CMK (cell line): ENCODE measurements at regions not wholly inside any gene's neighbourhood (a gene's known extent, or its start where the extent isn't known, plus 50 kb on each side); places are given as distances from the start of the nearest gene placed in this dataset.
"Not testable (repeated sequence)": the region's sequence is repeated elsewhere in the genome, so short reads cannot be mapped to it uniquely, and the experiment has no call there.

Experiments used
- DNase-seq: peaks from one replicate; pipeline ENCODE4 v3.0.0-alpha.2; 2010; ENCODE audit warnings: low read depth

DNA sequence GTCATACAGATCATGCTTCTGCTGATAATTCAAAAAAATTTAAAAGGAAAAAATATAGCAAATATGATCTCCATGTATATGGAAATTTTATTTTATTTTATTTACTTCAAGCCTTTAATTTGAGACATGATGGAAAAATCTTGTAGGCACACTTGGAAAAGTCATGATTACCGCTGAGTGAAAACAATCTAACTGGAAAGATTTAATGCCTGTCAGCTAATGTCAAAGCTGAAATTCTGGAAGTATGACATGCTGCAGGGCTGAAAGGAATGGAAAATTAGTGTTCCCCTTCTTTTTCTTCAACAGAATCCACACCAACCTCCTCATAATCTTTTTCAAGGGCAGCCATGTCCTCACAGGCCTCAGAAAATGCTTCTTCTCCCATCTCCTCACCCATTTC is 58.2 kb downstream of the RPRM start:
- DNase-seq = no peak

DNA sequence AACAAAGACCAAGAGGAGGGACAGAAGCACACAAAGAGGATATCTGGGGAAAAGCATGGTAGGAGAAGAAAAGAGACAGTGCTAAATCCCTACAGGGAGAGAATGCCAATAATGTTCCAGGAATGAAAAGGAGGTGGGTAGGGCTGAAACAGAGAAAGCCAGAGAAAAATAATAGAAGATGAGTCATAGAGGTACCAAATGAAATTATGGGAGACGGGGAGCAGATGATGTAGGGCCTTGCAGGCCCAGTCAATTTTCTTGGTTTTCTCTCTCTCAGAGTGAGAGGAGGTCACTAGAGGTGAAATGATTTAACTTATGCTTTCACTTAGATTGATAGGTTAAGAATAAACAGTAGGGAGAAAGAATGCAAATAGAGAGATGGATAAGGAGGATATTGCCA is 61.5 kb downstream of the RPRM start:
- no peak for DNase-seq

DNA sequence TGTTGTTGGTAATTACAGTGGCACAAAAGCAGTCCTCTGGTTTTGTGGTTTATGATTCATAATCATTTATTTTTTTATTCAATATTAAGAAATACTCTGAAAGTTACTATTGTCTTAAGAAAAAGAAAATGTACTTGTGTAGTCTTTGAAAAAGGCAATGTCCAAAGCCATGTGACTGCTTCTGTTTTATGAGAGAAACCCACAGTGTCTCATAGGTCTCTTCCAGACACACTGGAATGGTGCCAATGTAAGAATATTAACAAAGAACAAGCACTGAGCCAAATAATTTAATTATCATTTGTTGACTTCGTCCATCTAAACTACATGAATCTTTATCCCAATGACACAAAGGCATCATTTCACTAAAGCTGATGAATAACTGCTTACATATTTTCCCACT is 62.5 kb downstream of the RPRM start:
- DNase-seq = no peak

DNA sequence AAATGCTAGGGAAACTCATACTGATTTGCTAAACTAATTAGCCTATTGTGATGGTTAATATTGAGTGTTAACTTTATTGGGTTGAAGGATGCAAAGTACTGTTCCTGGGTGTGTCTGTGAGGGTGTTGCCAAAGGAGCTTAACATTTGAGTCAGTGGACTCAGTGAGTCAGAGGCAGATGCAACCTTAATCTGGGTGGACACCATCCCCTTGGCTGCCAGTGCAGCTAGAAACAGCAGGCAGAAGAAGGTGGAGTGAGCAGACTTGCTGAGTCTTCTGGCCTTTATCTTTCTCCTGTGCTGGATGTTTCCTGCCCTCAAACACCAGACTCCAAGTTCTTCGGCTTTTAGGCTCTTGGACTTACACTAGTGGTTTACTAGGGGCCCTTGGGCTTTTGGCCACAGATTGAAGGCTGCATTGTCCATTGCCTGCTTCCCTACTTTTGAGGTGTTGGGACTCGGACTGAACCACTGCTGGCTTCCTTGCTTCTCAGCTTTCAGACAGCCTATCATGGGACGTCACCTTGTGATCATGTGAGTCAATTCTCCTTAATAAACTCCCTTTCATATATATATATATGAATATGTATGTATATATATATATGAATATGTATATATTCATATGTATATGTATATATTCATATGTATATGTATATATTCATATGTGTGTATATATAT is 69.7 kb downstream of the RPRM start:
- no peak for DNase-seq

GRCh38 chr2:153405196-153405595 is 73.4 kb downstream of the RPRM start:
- no peak for DNase-seq

DNA sequence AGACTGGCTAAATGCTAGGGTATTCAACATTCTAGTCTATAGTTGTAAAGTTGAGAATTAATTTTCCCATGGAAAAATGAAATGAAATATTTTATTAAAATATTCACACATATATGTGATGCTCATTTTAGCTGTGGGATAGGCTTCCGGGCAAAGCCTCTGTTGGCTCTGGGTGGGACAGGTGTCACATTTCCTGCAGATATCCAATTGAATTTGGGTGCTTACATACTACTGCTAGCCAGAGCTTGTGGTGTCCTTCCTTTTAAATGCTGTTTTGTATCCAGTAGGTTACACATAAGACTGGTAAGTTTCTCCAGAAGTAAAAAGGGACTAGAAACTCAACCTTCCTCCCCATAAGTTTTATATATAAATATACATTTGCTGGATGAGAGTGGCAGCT is 73.8 kb downstream of the RPRM start:
- no peak for DNase-seq

DNA sequence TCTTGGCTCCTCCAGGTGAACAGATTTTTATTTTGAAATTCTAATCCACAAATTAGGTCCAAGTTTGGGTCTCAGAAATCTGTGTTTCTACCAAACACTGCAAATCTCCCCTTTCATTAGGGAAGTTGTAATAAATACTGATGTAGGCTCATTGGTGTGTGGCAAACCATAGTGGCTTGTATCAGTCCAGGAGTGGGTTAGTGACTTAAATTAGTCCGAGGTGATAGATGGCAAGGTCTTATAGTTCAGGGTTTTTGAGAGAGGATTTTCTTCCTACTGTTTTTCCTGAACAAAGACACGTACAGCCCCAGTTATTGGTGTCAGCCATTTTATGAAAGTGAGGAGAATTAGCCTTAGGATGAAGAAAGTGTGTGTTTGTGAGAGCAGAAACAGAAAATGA is 74.6 kb downstream of the RPRM start:
- DNase-seq = no peak

DNA sequence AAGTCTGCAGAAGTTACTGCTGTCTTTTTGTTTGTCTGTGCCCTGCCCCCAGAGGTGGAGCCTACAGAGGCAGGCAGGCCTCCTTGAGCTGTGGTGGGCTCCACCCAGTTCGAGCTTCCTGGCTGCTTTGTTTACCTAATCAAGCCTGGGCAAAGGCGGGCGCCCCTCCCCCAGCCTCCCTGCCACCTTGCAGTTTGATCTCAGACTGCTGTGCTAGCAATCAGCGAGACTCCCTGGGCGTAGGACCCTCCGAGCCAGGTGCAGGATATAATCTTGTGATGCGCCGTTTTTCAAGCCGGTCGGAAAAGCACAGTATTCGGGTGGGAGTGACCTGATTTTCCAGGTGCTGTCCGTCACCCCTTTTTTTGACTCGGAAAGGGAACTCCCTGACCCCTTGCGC is 75.2 kb downstream of the RPRM start:
- DNase-seq = not testable (repeated sequence)

DNA sequence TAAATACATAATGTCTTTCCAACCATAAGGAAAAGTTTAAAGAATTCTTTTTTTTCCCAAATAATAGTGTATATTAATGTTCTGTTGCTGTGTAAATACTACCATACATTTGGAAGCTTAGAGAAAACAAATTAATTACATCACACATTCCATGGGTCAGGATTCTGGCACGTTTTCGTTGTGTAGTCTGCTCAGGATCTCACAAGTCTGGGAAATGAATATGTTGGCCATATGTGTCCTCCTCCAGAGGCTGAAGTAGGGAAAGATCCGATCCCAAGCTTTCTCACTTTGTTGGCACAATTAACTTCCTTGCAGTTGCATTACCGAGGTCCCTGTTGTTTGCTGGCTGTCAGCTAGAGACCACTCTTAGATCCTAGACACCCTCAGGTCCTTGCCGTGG is 83.9 kb downstream of the RPRM start:
- no peak for DNase-seq

DNA sequence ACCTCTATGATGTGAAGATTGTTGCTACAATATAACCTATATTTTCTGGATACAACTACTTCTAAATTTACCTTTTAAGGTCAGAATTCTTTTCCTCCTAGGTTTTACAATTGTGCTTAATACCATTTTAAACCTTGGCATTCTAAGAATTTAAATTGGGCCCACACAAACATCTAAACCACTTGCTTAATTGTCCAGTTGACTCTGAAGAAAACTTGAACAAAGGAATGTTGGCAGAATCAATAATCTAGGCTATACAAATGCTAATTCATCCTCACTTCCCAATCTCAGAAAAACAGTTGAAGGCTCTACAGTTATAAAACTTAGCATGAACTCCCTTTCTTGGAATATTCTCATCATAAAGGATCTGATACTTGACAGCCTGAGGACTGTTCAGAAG is 84.3 kb downstream of the RPRM start:
- DNase-seq = no peak

- no peak for DNase-seq
These were observed 85.0 kb downstream of the RPRM start for GRCh38 chr2:153393518-153393917.

DNA sequence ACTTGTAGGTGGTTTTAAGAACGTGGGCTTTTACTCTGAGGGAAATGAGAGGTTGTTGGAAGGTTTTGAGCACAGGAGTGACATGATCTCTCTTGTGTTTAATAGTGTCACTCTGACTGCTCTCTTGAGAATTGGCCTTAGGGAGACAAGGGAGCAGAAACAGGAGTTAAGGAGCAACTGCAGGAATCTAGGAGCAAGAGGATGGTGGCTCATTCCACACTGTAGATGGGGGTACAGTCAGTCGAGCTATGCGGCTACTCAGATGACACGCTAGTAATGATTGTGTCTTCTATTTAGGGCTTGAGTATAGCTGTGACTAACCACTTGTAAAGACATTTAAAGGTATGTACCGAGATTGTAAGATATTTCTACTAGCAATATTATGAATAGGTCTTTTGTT is 87.4 kb downstream of the RPRM start:
- DNase-seq = no peak

GRCh38 chr2:153388246-153388645 is 90.3 kb downstream of the RPRM start:
- DNase-seq = no peak

- DNase-seq = no peak
These were observed 91.4 kb downstream of the RPRM start for GRCh38 chr2:153387203-153387602.

DNA sequence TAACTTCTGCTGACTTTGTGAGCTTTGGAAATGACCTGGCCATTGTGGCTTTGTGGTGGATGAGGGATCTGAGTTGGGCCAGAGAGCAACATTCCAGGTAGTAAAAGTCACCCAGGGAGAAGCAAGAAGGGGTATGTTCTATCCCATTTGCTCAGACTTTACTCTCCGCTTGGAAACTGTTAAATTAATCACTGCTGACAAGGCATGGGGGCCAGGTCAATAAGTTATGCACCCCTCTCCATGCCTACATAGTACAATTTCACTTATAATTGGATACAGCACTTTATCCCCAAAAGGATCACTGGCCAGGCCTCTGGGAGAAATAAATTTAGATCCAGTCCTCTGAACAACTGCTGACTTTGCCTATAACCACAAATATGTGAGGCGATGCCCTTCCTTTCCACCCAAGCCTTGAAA is 92.1 kb downstream of the RPRM start:
- DNase-seq = no peak

DNA sequence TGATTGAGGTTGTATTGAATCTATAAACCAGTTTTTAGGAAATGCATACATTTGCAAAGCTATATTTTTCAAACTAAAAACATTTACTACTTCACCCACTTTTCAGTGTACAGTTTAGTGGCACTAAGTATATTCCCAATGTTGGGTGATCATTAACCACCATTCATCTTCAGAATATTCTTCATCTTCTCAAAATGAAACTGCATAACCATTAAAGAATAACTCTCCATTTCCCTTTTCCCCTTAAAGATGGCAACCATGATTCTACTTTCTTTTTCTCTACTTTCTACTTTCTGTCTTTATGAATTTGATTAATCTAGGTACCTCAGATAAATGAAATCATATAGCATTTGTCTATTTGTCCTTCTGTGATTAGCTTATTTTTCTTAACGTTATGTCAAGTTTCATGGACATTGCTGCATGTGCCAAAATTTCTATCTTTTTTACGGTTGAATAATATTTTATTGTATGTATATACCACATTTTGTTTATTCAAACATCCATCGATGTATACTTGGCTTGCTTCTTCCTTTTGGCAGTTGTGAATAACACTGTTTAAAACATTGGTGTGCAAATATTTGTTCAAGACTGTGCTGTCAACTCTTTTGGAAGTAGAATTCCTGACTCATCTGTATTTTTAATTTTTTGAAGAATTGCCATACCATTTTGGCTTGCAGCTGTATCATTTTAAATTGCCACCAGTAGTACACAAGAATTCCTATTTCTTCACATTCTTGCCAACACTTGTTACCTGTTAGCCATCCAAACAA is 104.9 kb downstream of the RPRM start:
- no peak for DNase-seq

DNA sequence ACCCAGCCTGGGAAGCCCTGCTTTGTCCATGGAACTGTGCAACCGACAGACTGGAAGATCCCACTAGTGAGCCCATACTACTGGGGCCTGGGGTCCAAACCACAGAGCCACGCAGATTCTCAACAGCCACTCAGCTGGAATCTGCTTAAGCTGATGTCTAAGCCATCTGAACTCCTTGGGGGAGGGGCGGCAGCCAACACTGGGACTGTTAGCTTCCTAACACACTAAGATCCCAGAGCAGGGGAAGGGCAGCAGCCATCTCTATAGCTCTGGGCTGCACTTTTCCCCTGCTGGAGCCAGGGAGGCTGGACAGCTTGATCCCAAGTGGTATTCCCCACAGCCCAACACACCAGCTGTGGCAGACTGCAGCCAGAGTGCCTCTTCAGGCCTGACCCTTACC is 118.3 kb downstream of the RPRM start:
- no peak for DNase-seq

DNA sequence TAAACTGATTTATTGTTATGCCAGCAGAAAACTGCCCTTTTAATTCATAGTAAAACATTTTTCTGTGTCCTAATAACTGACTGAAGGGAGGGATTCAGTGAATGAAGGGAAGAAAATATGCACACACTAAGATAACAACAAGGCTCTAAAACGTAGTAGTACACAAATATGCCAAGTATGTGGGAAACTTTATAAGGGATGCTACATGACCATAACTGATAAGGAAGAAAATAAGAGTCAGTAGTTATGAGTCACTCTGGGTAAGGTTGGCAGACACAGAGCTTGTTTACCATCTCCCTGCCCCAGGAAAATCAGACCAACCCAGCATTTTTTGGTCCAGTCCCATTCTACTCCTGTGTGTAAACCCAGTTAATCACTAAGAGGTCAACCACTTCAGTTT is 124.2 kb downstream of the RPRM start:
- DNase-seq = no peak

DNA sequence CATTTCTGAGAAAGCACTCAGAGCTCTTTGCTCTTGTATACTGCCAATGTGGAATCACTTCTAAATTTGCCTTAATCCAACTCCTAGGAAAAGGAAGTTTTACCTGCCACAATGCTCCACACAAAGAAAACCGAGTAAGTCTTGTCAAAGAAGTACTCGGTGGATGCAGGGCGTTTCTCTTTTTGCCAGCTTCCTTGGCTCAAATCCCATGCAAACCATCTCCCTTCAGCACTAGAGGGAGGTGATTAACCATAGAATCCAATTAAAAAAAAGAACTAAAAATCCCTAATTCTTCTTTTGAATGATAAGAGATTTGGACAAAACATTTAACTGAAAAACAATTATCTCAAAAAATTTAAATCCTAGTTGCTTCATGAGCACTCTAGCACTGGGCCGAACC is 129.0 kb downstream of the RPRM start:
- no peak for DNase-seq

- no peak for DNase-seq
These were observed 130.6 kb downstream of the RPRM start for GRCh38 chr2:153347818-153348495.

DNA sequence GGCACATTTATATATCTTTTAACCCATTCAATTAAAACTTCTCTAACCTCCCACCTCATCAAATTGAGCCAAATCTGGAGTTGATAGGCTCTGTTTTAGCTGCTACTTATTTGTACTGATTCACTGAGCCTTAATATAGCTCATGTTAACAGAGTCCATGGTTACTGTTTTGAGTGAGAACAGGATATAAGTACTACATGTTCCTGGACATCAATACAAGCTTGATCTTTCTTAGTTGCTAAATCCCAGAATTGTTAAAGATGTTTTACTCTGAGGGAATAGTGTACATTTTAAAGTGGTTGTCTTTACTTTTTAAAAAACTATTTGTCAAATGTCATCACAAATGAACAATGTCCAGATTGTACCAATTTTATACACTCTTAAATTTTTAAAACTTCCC is 157.7 kb downstream of the RPRM start:
- DNase-seq = no peak

DNA sequence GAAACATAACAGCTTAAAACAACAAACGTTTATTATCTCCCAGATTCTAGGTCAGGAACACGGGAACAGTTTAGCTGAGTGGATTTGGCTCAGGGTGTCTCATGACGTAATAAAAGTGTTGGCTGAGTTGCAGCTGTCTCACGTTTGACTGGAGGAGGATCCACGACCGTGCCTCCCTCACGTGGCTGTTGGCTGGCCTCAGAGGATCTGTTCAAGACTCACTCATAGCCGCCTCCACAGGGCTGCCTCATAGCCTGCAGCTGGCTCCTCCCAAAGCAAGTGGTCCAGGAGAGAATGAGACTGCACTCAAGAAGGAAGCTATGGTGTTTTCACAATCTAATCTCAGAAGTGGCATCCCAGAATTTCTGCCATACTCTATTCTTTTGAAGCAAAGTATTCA is 167.1 kb downstream of the RPRM start:
- no peak for DNase-seq

DNA sequence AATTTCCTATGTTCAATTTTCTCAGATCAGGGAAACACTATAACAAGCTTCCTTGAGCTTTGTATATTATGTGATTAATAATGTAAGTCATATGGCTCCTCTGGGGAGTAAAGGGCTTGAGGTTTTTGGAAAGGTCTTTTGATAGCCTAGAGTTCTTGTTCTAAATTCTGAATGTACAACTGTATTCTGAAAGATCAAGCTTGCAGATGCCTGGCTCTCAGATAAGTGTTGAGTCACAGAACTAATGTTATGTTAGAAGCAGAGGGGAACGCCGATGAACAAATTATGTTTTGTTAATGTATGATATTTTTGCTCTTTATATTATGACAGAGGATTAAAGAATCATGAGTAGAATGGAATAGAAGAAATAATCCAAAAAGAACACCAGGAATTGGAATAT is 170.1 kb downstream of the RPRM start:
- no peak for DNase-seq
